ENCODE measurements at regions not wholly inside any gene's neighbourhood (a gene's known extent, or its start where the extent isn't known, plus 50 kb on each side); places are given as distances from the start of the nearest gene placed in this dataset.
"Not testable (repeated sequence)": the region's sequence is repeated elsewhere in the genome, so short reads cannot be mapped to it uniquely, and the experiment has no call there.

DNA sequence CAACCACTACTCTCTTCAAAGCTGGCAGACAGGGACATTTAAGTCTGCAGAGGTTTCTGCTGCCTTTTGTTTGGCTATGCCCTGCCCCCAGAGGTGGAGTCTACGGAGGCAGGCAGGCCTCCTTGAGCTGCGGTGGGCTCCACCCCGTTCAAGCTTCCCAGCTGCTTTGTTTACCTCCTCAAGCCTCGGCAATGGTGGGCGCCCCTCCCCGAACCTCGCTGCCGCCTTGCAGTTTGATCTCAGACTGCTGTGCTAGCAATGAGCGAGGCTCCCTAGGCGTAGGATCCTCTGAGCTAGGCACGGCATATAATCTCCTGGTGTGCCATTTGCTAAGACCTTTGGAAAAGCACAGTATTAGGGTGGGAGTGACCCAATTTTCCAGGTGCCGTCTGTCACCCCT, 252.2 kb downstream of the OXSM start:
- H3K4me1 ChIP-seq (ENCODE audit: control insufficient read depth, insufficient read depth, low read length); H3K27ac ChIP-seq (ENCODE audit: insufficient read depth, low read depth, low read length, poor library complexity, severe bottlenecking); H3K9me3 ChIP-seq (ENCODE audit: control insufficient read depth, low read length); H3K4me3 ChIP-seq (ENCODE audit: insufficient read depth, low read depth, low read length); H3K27me3 ChIP-seq (ENCODE audit: control insufficient read depth, insufficient read depth, low read length, poor library complexity, severe bottlenecking); H3K36me3 ChIP-seq (ENCODE audit: control insufficient read depth, insufficient read depth, low read length): not testable (repeated sequence)
- WGBS, 2 experiments = 88 to 91% methylated on average over 12 of the region's 12 CpGs

DNA sequence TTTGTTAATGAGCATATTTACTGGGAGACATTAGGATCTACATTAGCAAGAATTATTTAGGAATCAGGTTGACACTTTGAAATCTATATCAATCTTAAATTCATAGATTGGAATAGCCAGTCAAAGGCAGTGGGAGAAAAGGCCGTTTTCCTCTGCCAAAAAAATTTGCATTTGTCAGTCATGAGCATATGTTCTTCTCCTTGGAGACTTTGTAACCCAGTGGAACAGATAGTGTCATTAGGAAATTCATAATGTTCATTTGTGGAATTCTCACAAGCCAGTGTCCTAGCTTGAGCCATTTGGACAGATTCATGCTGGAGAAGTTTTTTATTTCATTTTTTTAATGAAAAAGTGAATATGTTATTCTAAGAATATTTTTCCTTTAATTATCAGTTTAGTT, 260.1 kb downstream of the OXSM start:
- Histone ChIP-seq H3K27me3 (ENCODE audit: control insufficient read depth, insufficient read depth, low read length, poor library complexity, severe bottlenecking) (no peaks in the 10 kb centered on the region), H3K27ac (ENCODE audit: insufficient read depth, low read depth, low read length, poor library complexity, severe bottlenecking) (no peak overlapping the region), H3K4me1 (ENCODE audit: control insufficient read depth, insufficient read depth, low read length) (no peaks in the 10 kb centered on the region), H3K9me3 (ENCODE audit: control insufficient read depth, low read length) (no peaks in the 10 kb centered on the region), H3K36me3 (ENCODE audit: control insufficient read depth, insufficient read depth, low read length) (no peaks in the 10 kb centered on the region), H3K4me3 (ENCODE audit: insufficient read depth, low read depth, low read length) (no peak overlapping the region)
- WGBS, 2 experiments = 91% methylated on average over 1 of the region's 1 CpG

DNA sequence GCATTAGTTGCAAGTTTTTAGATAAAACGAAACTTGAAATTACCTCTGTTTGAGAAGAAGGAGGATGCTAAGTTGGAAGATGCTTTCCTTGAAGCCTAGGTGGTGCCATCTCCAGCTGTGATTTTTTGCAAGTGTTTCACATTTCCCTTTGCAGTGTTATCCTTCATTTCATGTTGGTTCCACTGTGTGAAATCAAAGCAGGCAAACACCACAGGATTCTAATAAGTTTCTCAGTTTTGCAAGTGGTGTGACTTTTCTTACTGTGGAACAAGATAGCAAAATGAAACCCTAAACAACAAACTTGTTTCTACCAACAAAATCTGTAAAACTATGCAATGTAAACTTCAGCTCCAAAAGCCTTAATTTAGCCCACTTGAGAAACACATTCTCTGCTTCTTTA, 260.9 kb downstream of the OXSM start:
- no peaks in the 10 kb centered on the region for H3K27me3 ChIP-seq (ENCODE audit: control insufficient read depth, insufficient read depth, low read length, poor library complexity, severe bottlenecking)
- 89 to 100% methylated on average over 1 of the region's 1 CpG for WGBS, 2 experiments
- no peaks in the 10 kb centered on the region for H3K4me1 ChIP-seq (ENCODE audit: control insufficient read depth, insufficient read depth, low read length)
- H3K27ac ChIP-seq (ENCODE audit: insufficient read depth, low read depth, low read length, poor library complexity, severe bottlenecking) = no peak overlapping the region
- H3K9me3 ChIP-seq (ENCODE audit: control insufficient read depth, low read length) = no peaks in the 10 kb centered on the region
- H3K36me3 ChIP-seq (ENCODE audit: control insufficient read depth, insufficient read depth, low read length) = no peaks in the 10 kb centered on the region
- H3K4me3 ChIP-seq (ENCODE audit: insufficient read depth, low read depth, low read length) = no peak overlapping the region

DNA sequence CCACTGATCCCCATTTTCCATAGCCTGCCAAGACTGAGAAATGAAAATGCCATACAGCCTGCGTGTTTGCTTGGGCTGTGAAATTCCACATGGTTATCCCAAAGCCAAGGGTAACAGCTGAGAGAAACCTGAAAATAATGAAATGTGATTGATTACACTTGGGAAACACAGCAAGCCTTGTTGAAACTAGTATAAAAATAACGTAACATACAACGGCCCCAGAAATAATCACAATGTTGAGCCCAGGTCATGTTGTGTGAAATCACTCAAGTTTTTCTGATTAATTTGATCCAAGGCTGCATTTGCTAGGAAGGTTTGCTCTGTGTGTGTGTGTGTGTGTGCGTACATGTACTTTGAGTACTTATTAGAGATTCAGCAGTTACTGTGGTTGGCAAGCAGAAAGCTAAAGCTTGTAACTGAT, 269.0 kb downstream of the OXSM start:
- Histone ChIP-seq H3K9me3 (ENCODE audit: control insufficient read depth, low read length) (no peaks in the 10 kb centered on the region), H3K27ac (ENCODE audit: insufficient read depth, low read depth, low read length, poor library complexity, severe bottlenecking) (no peak overlapping the region), H3K27me3 (ENCODE audit: control insufficient read depth, insufficient read depth, low read length, poor library complexity, severe bottlenecking) (no peaks in the 10 kb centered on the region), H3K4me1 (ENCODE audit: control insufficient read depth, insufficient read depth, low read length) (no peaks in the 10 kb centered on the region), H3K36me3 (ENCODE audit: control insufficient read depth, insufficient read depth, low read length) (no peaks in the 10 kb centered on the region), H3K4me3 (ENCODE audit: insufficient read depth, low read depth, low read length) (no peak overlapping the region)
- WGBS, 2 experiments = 94% methylated on average over 4 of the region's 4 CpGs

DNA sequence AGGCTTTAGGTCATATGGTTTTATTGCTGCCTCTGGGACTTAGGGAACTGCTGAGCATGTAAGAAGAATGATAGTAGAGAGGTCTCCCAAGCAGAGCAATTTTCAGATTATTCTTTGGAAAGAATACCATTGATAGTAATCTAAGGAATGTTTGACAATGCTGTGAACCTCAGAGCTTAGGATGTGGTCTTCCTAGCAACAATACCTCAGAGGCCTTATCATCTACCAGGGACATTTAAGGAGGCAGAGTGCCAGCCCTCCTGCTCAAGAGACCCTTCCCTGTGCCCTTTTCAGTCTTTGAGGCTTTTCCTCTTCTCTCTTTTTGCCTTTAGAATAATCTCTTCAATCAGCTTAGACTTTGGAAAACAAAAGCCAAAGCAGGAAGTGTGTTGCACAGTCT, 272.1 kb downstream of the OXSM start:
- Histone ChIP-seq H3K27me3 (ENCODE audit: control insufficient read depth, insufficient read depth, low read length, poor library complexity, severe bottlenecking) (no peaks in the 10 kb centered on the region), H3K36me3 (ENCODE audit: control insufficient read depth, insufficient read depth, low read length) (no peaks in the 10 kb centered on the region), H3K4me1 (ENCODE audit: control insufficient read depth, insufficient read depth, low read length) (no peaks in the 10 kb centered on the region), H3K4me3 (ENCODE audit: insufficient read depth, low read depth, low read length) (no peak overlapping the region), H3K9me3 (ENCODE audit: control insufficient read depth, low read length) (no peaks in the 10 kb centered on the region), H3K27ac (ENCODE audit: insufficient read depth, low read depth, low read length, poor library complexity, severe bottlenecking) (no peak overlapping the region)

DNA sequence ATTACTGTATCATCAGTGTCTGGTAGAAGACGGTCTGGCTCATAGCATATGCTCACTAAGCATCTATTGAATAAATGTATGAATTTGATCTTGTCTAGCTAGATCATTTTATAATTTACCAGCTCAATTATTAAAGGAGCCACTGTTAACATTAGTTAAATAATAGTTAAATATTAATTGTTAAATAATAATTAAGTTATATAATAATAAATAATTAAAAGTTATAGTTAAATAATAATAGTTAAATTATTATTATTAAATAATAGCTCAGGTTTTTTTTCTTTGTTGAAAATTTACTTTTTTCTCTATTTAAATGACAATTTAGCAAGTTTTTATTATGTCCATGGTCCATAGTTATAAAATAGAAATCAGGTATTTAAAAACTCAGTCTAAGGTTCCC, 274.4 kb downstream of the OXSM start:
- Histone ChIP-seq H3K9me3 (ENCODE audit: control insufficient read depth, low read length) (no peaks in the 10 kb centered on the region), H3K27ac (ENCODE audit: insufficient read depth, low read depth, low read length, poor library complexity, severe bottlenecking) (no peak overlapping the region), H3K27me3 (ENCODE audit: control insufficient read depth, insufficient read depth, low read length, poor library complexity, severe bottlenecking) (no peaks in the 10 kb centered on the region), H3K36me3 (ENCODE audit: control insufficient read depth, insufficient read depth, low read length) (no peaks in the 10 kb centered on the region), H3K4me1 (ENCODE audit: control insufficient read depth, insufficient read depth, low read length) (no peaks in the 10 kb centered on the region), H3K4me3 (ENCODE audit: insufficient read depth, low read depth, low read length) (no peak overlapping the region)
- WGBS, 2 experiments = 100% methylated on average over 1 of the region's 1 CpG; no CpG with 5 or more reads in 1 of the 2 experiments

DNA sequence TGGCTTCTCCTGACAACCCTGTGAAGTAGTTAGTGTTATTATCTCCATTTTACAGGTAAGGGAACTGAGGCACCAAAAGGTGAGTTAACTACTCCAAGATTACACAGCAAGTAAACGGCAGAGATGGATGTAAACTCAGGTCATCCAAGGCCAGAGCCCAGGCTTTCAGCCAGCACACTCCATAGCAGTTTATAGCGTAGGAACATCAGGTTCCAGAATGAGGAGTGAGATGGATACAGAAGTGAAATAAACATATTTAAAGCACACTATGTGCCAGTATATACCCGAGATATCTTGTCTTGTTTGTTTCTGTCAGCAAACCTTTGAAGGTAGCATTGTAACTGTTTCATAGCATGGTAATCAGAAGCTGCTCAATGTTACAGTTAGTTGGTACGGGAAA, 279.0 kb downstream of the OXSM start:
- no peaks in the 10 kb centered on the region for H3K9me3 ChIP-seq (ENCODE audit: control insufficient read depth, low read length)

DNA sequence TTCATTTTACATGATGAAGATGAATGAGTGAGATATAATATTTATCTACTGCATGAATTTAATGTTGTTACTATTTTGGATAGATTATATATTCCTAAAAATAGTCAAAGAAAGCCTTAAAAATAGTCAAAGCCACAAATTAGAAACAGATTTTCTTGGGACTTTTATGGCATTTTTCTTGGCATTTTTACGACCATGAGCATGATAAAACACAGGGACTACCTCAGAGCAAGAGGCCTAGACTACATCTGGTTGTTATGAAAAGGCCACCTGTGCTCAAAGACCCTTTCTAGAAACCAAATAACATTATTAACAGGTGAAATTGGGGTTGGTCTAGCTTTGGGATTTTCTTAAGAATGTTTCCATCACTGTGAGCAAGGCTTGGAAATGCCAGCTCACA, 281.0 kb downstream of the OXSM start:
- no peaks in the 10 kb centered on the region for H3K27me3 ChIP-seq (ENCODE audit: control insufficient read depth, insufficient read depth, low read length, poor library complexity, severe bottlenecking)
- H3K9me3 ChIP-seq (ENCODE audit: control insufficient read depth, low read length) = no peaks in the 10 kb centered on the region
- no peaks in the 10 kb centered on the region for H3K36me3 ChIP-seq (ENCODE audit: control insufficient read depth, insufficient read depth, low read length)
- 92 to 96% methylated on average over 1 of the region's 1 CpG for WGBS, 2 experiments
- no peak overlapping the region for H3K4me3 ChIP-seq (ENCODE audit: insufficient read depth, low read depth, low read length)
- H3K4me1 ChIP-seq (ENCODE audit: control insufficient read depth, insufficient read depth, low read length) = no peaks in the 10 kb centered on the region
- no peak overlapping the region for H3K27ac ChIP-seq (ENCODE audit: insufficient read depth, low read depth, low read length, poor library complexity, severe bottlenecking)

More for the DNA sequence above, 279.0 kb downstream of the OXSM start:
- Histone ChIP-seq H3K4me1 (ENCODE audit: control insufficient read depth, insufficient read depth, low read length) (no peaks in the 10 kb centered on the region), H3K27me3 (ENCODE audit: control insufficient read depth, insufficient read depth, low read length, poor library complexity, severe bottlenecking) (no peaks in the 10 kb centered on the region), H3K36me3 (ENCODE audit: control insufficient read depth, insufficient read depth, low read length) (no peaks in the 10 kb centered on the region), H3K4me3 (ENCODE audit: insufficient read depth, low read depth, low read length) (no peak overlapping the region), H3K27ac (ENCODE audit: insufficient read depth, low read depth, low read length, poor library complexity, severe bottlenecking) (no peak overlapping the region)
- 90 to 91% methylated on average over 4 of the region's 4 CpGs for WGBS, 2 experiments

DNA sequence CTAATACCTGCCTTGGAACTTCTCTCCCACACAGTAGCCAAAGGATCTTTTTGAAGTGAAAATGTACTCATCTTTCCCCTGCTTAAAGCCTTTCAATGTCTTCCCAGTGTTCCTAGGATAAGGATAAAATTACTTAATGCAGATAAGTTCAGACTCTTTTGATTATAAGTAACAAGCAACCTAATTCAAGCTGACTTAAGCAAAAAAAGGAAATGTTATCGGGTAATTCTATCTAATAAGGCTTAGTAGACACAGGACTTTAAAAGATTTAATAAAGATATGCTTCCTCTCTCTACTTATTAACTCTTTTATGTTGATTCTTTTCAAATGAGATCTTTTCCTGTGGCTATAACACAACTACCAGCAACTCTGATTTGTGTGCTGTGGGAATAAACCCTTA, 284.2 kb downstream of the OXSM start:
- Histone ChIP-seq H3K27me3 (ENCODE audit: control insufficient read depth, insufficient read depth, low read length, poor library complexity, severe bottlenecking) (no peaks in the 10 kb centered on the region), H3K4me1 (ENCODE audit: control insufficient read depth, insufficient read depth, low read length) (no peaks in the 10 kb centered on the region), H3K9me3 (ENCODE audit: control insufficient read depth, low read length) (no peaks in the 10 kb centered on the region), H3K4me3 (ENCODE audit: insufficient read depth, low read depth, low read length) (no peak overlapping the region), H3K27ac (ENCODE audit: insufficient read depth, low read depth, low read length, poor library complexity, severe bottlenecking) (no peak overlapping the region), H3K36me3 (ENCODE audit: control insufficient read depth, insufficient read depth, low read length) (no peaks in the 10 kb centered on the region)
- no CpG with 5 or more reads among the region's 1 CpG for WGBS, 2 experiments

DNA sequence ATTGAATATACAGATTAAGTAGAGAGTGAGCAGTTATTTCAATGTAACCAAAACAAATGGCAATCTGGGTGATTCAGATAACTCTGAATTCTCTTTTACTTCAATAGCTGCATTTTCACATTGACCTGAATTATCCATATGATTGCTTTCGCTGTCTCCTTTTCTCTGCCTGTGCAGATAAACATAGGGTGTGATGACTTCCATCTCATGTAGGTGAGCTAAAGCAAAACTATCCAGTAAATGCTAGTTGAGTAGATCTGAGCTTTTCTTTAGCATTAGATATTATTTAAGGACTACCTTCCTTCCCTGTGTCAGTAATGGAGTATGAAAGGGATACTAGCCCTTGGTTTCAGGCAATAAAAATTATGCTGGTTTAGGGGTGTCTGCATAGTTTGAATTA, 288.6 kb downstream of the OXSM start:
- Histone ChIP-seq H3K27me3 (ENCODE audit: control insufficient read depth, insufficient read depth, low read length, poor library complexity, severe bottlenecking) (no peaks in the 10 kb centered on the region), H3K4me1 (ENCODE audit: control insufficient read depth, insufficient read depth, low read length) (no peaks in the 10 kb centered on the region), H3K27ac (ENCODE audit: insufficient read depth, low read depth, low read length, poor library complexity, severe bottlenecking) (no peak overlapping the region), H3K4me3 (ENCODE audit: insufficient read depth, low read depth, low read length) (no peak overlapping the region), H3K9me3 (ENCODE audit: control insufficient read depth, low read length) (no peaks in the 10 kb centered on the region), H3K36me3 (ENCODE audit: control insufficient read depth, insufficient read depth, low read length) (no peaks in the 10 kb centered on the region)
- 100% methylated on average over 1 of the region's 1 CpG for WGBS, 2 experiments

DNA sequence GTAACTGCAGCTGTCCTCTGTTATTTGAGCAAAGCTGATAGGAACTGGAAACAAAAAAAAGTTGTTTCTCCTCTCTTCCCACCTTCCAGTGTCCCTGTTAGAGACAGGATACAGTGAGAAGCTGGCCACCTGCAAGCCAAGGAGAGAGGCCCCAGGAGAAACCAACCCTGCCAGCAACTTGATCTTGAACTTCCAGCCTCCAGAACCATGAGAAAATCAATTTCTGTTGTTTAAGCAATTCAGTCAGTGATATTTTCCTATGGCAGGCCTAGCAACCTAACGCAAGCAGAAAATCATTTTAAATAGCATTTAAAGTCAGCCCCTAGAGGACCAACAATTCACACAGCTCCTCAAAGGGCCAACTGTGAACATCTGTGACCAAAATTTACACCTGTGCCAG, 291.3 kb downstream of the OXSM start:
- Histone ChIP-seq H3K4me1 (ENCODE audit: control insufficient read depth, insufficient read depth, low read length) (no peaks in the 10 kb centered on the region), H3K9me3 (ENCODE audit: control insufficient read depth, low read length) (no peaks in the 10 kb centered on the region), H3K36me3 (ENCODE audit: control insufficient read depth, insufficient read depth, low read length) (no peaks in the 10 kb centered on the region), H3K4me3 (ENCODE audit: insufficient read depth, low read depth, low read length) (no peak overlapping the region), H3K27me3 (ENCODE audit: control insufficient read depth, insufficient read depth, low read length, poor library complexity, severe bottlenecking) (no peaks in the 10 kb centered on the region), H3K27ac (ENCODE audit: insufficient read depth, low read depth, low read length, poor library complexity, severe bottlenecking) (no peak overlapping the region)
- 94 to 95% methylated on average over 1 of the region's 1 CpG for WGBS, 2 experiments

Data from ectodermal cell (in vitro differentiated cells).